Naive thymus-derived CD4-positive, alpha-beta T cell (primary cell): ENCODE measurements at regions not wholly inside any gene's neighbourhood (a gene's known extent, or its start where the extent isn't known, plus 50 kb on each side); places are given as distances from the start of the nearest gene placed in this dataset.

ENCODE experiments used
- ATAC-seq: fragments of 150-1000 bp; cut with Tn5 transposase; 2 replicates; pipeline ENCODE4 v1.10.0; 2021; ENCODE audit warnings: mild to moderate bottlenecking, moderate library complexity
- CTCF ChIA-PET: fragments of 350-600 bp; sonication (Branson Sonifier 250); formaldehyde crosslinking; loops from one replicate; lab custom pipeline; 2021; ENCODE audit warnings: antibody characterized with exemption; lab: Charles Lee
- POLR2A ChIA-PET: fragments of 350-600 bp; sonication (Branson Sonifier 250); formaldehyde crosslinking; loops from one replicate; lab custom pipeline; 2021; ENCODE audit warnings: antibody characterized with exemption, inconsistent platforms; lab: Charles Lee
- DNase-seq, 9 donors: peaks; one replicate each; pipeline versions ENCODE4 v3.0.0 to v3.0.0-alpha.2; 2020 to 2022; ENCODE audit warnings: mixed read lengths in 1 of 9
- H3K27ac ChIP-seq: one replicate; pipeline ENCODE4 v1.7.0; 2013; ENCODE audit warnings: mild to moderate bottlenecking, low read depth, low read length, moderate library complexity
- H3K27me3 ChIP-seq, 2 donors: one replicate each; pipeline ENCODE4 v1.7.0; 2013; ENCODE audit warnings: low read length in 2 of 2, mild to moderate bottlenecking in 2 of 2, moderate library complexity in 2 of 2; ENCODE audit not compliant: control insufficient read depth in 2 of 2, insufficient read depth in 2 of 2
- H3K36me3 ChIP-seq, 3 experiments: 1 replicate in 2 of 3; 2 replicates in 1 of 3; pipeline ENCODE4 v1.7.0; 2013; ENCODE audit warnings: low read length in 3 of 3, mild to moderate bottlenecking in 3 of 3, moderate library complexity in 1 of 3; ENCODE audit not compliant: insufficient read depth in 3 of 3, control insufficient read depth in 2 of 3
- H3K4me1 ChIP-seq, 2 donors: one replicate each; pipeline ENCODE4 v1.7.0; 2013; ENCODE audit warnings: low read length in 2 of 2, mild to moderate bottlenecking in 2 of 2, moderate library complexity in 1 of 2; ENCODE audit not compliant: control insufficient read depth in 2 of 2, insufficient read depth in 2 of 2
- H3K4me3 ChIP-seq: 2 replicates; pipeline ENCODE4 v1.7.0; 2013; ENCODE audit warnings: mild to moderate bottlenecking, low read length
- H3K9me3 ChIP-seq, 3 experiments: 1 replicate in 2 of 3; 2 replicates in 1 of 3; pipeline ENCODE4 v1.7.0; 2013; ENCODE audit warnings: low read length in 3 of 3; ENCODE audit not compliant: control insufficient read depth in 2 of 3
- H3K27ac Mint-ChIP-seq, 9 donors: one replicate each; pipeline ENCODE4 v1.8.0; 2020 to 2022; ENCODE audit warnings: mixed read lengths in 9 of 9, mild to moderate bottlenecking in 8 of 9, moderate library complexity in 5 of 9, inconsistent platforms in 2 of 9
- H3K27me3 Mint-ChIP-seq, 5 donors: one replicate each; pipeline ENCODE4 v1.8.0; 2021 to 2022; ENCODE audit warnings: mixed read lengths in 5 of 5, mild to moderate bottlenecking in 1 of 5
- H3K36me3 Mint-ChIP-seq, 5 donors: one replicate each; pipeline ENCODE4 v1.8.0; 2020 to 2022; ENCODE audit warnings: mixed read lengths in 5 of 5, mild to moderate bottlenecking in 3 of 5, inconsistent platforms in 1 of 5
- H3K4me1 Mint-ChIP-seq, 7 donors: one replicate each; pipeline ENCODE4 v1.8.0; 2020 to 2022; ENCODE audit warnings: mixed read lengths in 7 of 7, mild to moderate bottlenecking in 3 of 7, inconsistent platforms in 1 of 7
- H3K4me3 Mint-ChIP-seq, 10 donors: one replicate each; pipeline ENCODE4 v1.8.0; 2020 to 2022; ENCODE audit warnings: mild to moderate bottlenecking in 10 of 10, mixed read lengths in 10 of 10, moderate library complexity in 6 of 10, inconsistent platforms in 2 of 10
- H3K9me3 Mint-ChIP-seq, 11 donors: one replicate each; pipeline ENCODE4 v1.8.0; 2020 to 2022; ENCODE audit warnings: mixed read lengths in 11 of 11, mild to moderate bottlenecking in 4 of 11, inconsistent platforms in 1 of 11, moderate library complexity in 1 of 11
- intact Hi-C, 2 donors: fragments of 100-400 bp; cut with micrococcal nuclease; formaldehyde crosslinking; loops; one replicate each; pipeline ENCODE4 v1.15.1; 2023

DNA sequence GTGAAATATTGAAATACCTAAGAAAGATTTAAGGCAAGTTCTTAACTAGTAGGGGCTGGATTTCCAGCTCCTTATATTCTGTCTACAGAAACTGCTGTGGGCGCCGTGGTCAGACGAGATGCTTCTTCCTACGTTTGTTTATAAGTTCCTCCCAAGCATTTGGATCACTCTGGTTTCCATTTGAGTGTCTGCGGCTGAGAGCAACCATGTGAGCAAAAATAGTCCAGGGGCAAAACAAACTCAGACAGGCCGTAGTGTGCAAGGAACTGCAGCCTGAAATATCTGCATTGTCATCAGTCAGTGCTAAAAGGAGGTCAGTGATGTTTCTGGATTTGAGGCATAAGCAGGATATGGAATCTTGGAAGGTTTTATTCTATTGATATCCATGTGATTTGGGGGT is 485.9 kb upstream of the JAG1 start:
- H3K4me1 Mint-ChIP-seq, result no peaks in the 10 kb centered on the region
- no peak overlapping the region for H3K27ac ChIP-seq
- H3K4me3 Mint-ChIP-seq, result no peak overlapping the region
- no peak for ATAC-seq
- peaks cover 0 to 9% (median 0%) of the 10 kb centered on the region in 11 donors for H3K9me3 Mint-ChIP-seq
- no peaks in the 10 kb centered on the region for H3K27me3 ChIP-seq
- H3K27me3 Mint-ChIP-seq, result peaks cover 0 to 3% (median 0%) of the 10 kb centered on the region in 5 donors
- CTCF ChIA-PET, result no interaction called here
- intact Hi-C loops, result no loop called here
- DNase-seq, result no peak
- no peak overlapping the region for H3K27ac Mint-ChIP-seq
- H3K36me3 Mint-ChIP-seq, result no peaks in the 10 kb centered on the region
- H3K4me1 ChIP-seq, result no peaks in the 10 kb centered on the region
- no peak overlapping the region for H3K4me3 ChIP-seq
- no peaks in the 10 kb centered on the region for H3K36me3 ChIP-seq
- H3K9me3 ChIP-seq, result no peaks in the 10 kb centered on the region
- POLR2A ChIA-PET, result no interaction called here

DNA sequence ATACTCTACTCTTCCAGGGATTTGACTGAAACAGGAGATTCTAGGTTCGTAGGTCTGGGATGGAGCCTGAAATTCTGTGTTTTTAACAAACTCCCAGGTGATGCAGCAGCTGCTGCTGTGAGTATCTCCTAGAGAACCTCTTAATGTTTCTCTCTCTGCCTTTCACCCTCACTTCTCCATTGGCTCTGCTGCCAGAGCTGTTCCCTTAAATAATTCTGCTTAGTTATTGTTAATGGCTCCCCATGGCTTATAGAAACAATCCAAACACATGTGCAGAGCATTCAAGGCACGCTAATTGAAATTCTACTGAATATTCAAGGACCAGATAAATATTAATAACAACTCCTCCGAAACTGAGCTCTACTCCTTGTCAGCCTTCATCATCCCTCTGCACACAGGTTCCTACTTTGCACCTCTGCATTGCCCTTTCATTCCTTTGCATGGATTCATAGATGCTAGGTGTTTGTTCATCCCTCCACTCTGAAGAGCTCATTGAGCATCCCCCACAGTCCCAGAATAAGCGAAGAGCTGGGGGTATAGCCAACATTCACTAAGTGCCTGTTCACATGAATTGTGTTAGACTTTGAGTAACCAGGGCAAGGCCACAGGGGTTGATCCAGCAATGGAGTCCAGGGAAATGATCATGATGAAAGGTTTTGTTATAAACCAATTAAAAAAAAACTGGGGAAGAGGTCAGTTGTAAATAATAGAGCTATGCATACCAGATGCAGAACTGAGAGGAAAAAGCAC is 488.4 kb upstream of the JAG1 start:
- CTCF ChIA-PET, result no interaction called here
- no peaks in the 10 kb centered on the region for H3K4me1 Mint-ChIP-seq
- DNase-seq (no peak), ATAC-seq (no peak)
- peaks cover 0 to 3% (median 0%) of the 10 kb centered on the region in 5 donors for H3K27me3 Mint-ChIP-seq
- no peak overlapping the region for H3K27ac ChIP-seq
- H3K4me3 ChIP-seq, result no peak overlapping the region
- intact Hi-C loops, result no loop called here
- POLR2A ChIA-PET, result no interaction called here
- H3K27ac Mint-ChIP-seq, result no peak overlapping the region
- no peak overlapping the region for H3K4me3 Mint-ChIP-seq
- peaks cover 0 to 9% (median 4%) of the 10 kb centered on the region in 11 donors for H3K9me3 Mint-ChIP-seq
- no peaks in the 10 kb centered on the region for H3K27me3 ChIP-seq
- H3K36me3 Mint-ChIP-seq, result no peaks in the 10 kb centered on the region
- H3K4me1 ChIP-seq, result no peaks in the 10 kb centered on the region
- H3K9me3 ChIP-seq, result no peaks in the 10 kb centered on the region
- H3K36me3 ChIP-seq, result no peaks in the 10 kb centered on the region

GRCh38 chr20:11165789-11166188 is 492.0 kb upstream of the JAG1 start:
- no peak for DNase-seq
- Histone ChIP-seq H3K27ac (no peak overlapping the region), H3K4me3 (no peak overlapping the region), H3K4me1 (no peaks in the 10 kb centered on the region), H3K9me3 (no peaks in the 10 kb centered on the region), H3K36me3 (no peaks in the 10 kb centered on the region), H3K27me3 (no peaks in the 10 kb centered on the region)
- H3K9me3 Mint-ChIP-seq, result peaks cover 0 to 6% (median 4%) of the 10 kb centered on the region in 11 donors
- CTCF ChIA-PET, result no interaction called here
- intact Hi-C loops, result no loop called here
- no peak overlapping the region for H3K4me3 Mint-ChIP-seq
- H3K4me1 Mint-ChIP-seq, result no peaks in the 10 kb centered on the region
- POLR2A ChIA-PET, result no interaction called here
- H3K27ac Mint-ChIP-seq, result no peak overlapping the region
- H3K27me3 Mint-ChIP-seq, result no peaks in the 10 kb centered on the region
- ATAC-seq, result no peak
- no peaks in the 10 kb centered on the region for H3K36me3 Mint-ChIP-seq

- Mint-ChIP-seq H3K27ac (no peak overlapping the region), H3K27me3 (no peaks in the 10 kb centered on the region), H3K9me3 (peaks cover 0 to 6% (median 3%) of the 10 kb centered on the region in 11 donors), H3K4me3 (no peak overlapping the region), H3K4me1 (no peaks in the 10 kb centered on the region), H3K36me3 (no peaks in the 10 kb centered on the region)
- CTCF ChIA-PET, result no interaction called here
- ATAC-seq, result no peak
- intact Hi-C loops, result no loop called here
- Histone ChIP-seq H3K9me3 (no peaks in the 10 kb centered on the region), H3K27ac (no peak overlapping the region), H3K36me3 (no peaks in the 10 kb centered on the region), H3K4me1 (no peaks in the 10 kb centered on the region), H3K27me3 (no peaks in the 10 kb centered on the region), H3K4me3 (no peak overlapping the region)
- DNase-seq, result no peak
- POLR2A ChIA-PET, result no interaction called here
These were observed 492.9 kb upstream of the JAG1 start for GRCh38 chr20:11166712-11167111.

DNA sequence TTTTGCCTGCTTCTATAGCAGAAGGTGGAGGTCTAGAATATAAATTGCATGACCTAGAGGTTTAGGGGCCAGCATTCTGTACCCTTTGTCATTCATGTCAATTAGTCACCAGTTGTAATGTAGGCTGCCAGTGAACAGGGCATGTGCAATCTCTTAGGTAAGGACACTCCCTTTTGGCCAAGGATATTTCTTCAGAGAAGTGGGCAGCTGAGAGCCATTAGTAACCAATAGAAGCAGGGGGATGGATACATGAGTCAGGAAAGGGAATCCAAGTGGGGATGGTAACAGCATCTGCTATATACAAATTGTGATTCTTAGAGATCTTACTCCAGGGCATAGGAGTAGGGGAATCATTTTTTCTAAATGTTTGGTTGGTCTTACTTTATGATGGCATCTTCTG is 494.2 kb upstream of the JAG1 start:
- Histone ChIP-seq H3K36me3 (no peaks in the 10 kb centered on the region), H3K9me3 (no peaks in the 10 kb centered on the region), H3K27ac (no peak overlapping the region), H3K4me3 (no peak overlapping the region), H3K27me3 (no peaks in the 10 kb centered on the region), H3K4me1 (no peaks in the 10 kb centered on the region)
- intact Hi-C loops, result no loop called here
- POLR2A ChIA-PET, result no interaction called here
- no peak for DNase-seq
- H3K4me1 Mint-ChIP-seq, result no peaks in the 10 kb centered on the region
- no peak for ATAC-seq
- H3K4me3 Mint-ChIP-seq, result no peak overlapping the region
- H3K9me3 Mint-ChIP-seq, result peaks cover 0 to 6% (median 2%) of the 10 kb centered on the region in 11 donors
- CTCF ChIA-PET, result no interaction called here
- H3K27ac Mint-ChIP-seq, result no peak overlapping the region
- H3K36me3 Mint-ChIP-seq, result no peaks in the 10 kb centered on the region
- no peaks in the 10 kb centered on the region for H3K27me3 Mint-ChIP-seq

DNA sequence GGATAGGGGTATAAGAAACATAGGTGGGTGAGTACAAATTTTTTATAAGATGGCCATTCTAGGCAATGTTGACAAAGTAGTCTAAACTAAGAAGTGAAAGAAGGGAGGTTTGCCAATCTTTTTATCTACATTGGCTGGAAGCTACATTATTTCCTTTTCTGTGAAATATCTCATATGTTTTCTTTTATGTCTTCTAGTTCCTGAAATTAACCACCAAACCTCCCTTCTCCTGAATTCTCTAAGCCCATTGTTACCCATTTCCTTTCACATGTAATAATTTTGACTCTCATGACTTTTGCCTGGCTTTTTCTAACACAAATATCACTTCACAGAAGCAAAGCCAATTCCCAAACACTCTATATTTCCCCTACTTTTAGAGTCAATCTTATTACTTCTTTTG is 496.2 kb upstream of the JAG1 start:
- Mint-ChIP-seq H3K9me3 (peaks cover 0 to 6% (median 0%) of the 10 kb centered on the region in 11 donors), H3K27me3 (no peaks in the 10 kb centered on the region), H3K4me1 (no peaks in the 10 kb centered on the region), H3K4me3 (no peak overlapping the region), H3K36me3 (no peaks in the 10 kb centered on the region), H3K27ac (no peak overlapping the region)
- H3K4me3 ChIP-seq, result no peak overlapping the region
- H3K4me1 ChIP-seq, result no peaks in the 10 kb centered on the region
- ATAC-seq, result no peak
- H3K9me3 ChIP-seq, result no peaks in the 10 kb centered on the region
- H3K36me3 ChIP-seq, result no peaks in the 10 kb centered on the region
- POLR2A ChIA-PET, result no interaction called here
- no peak overlapping the region for H3K27ac ChIP-seq
- intact Hi-C loops, result no loop called here
- CTCF ChIA-PET, result no interaction called here
- no peak for DNase-seq
- no peaks in the 10 kb centered on the region for H3K27me3 ChIP-seq

GRCh38 chr20:11170565-11170964 is 496.8 kb upstream of the JAG1 start:
- no peaks in the 10 kb centered on the region for H3K4me1 ChIP-seq

More at GRCh38 chr20:11170565-11170964, 496.8 kb upstream of the JAG1 start:
- H3K4me1 Mint-ChIP-seq, result peaks cover 0 to 1% (median 0%) of the 10 kb centered on the region in 7 donors
- Histone ChIP-seq H3K27ac (no peak overlapping the region), H3K9me3 (no peaks in the 10 kb centered on the region), H3K27me3 (no peaks in the 10 kb centered on the region), H3K36me3 (no peaks in the 10 kb centered on the region), H3K4me3 (no peak overlapping the region)
- DNase-seq (no peak), ATAC-seq (no peak)
- CTCF ChIA-PET, result no interaction called here
- H3K4me3 Mint-ChIP-seq, result no peak overlapping the region
- H3K27me3 Mint-ChIP-seq, result no peaks in the 10 kb centered on the region
- H3K9me3 Mint-ChIP-seq, result peaks cover 0 to 8% (median 1%) of the 10 kb centered on the region in 11 donors
- POLR2A ChIA-PET, result no interaction called here
- H3K27ac Mint-ChIP-seq, result no peak overlapping the region
- intact Hi-C loops, result no loop called here
- H3K36me3 Mint-ChIP-seq, result no peaks in the 10 kb centered on the region
